Muscle of leg (tissue), 3 donors: ENCODE measurements at regions not wholly inside any gene's neighbourhood (a gene's known extent, or its start where the extent isn't known, plus 50 kb on each side); places are given as distances from the start of the nearest gene placed in this dataset.

Experiments used
- DNase-seq: peaks from one replicate; pipeline ENCODE4 v3.0.0; 2013
- H3K27ac ChIP-seq: one replicate; pipeline ENCODE4 v1.5.1; 2013; ENCODE audit warnings: mild to moderate bottlenecking, low read length, control low read depth
- H3K27me3 ChIP-seq: one replicate; pipeline ENCODE4 v1.6.1; 2013; ENCODE audit warnings: low read length; ENCODE audit not compliant: control insufficient read depth, insufficient read depth
- H3K36me3 ChIP-seq: one replicate; pipeline ENCODE4 v1.6.1; 2013; ENCODE audit warnings: low read length; ENCODE audit not compliant: control insufficient read depth, insufficient read depth
- H3K4me1 ChIP-seq: one replicate; pipeline ENCODE4 v1.6.1; 2013; ENCODE audit warnings: low read length; ENCODE audit not compliant: control insufficient read depth, insufficient read depth
- H3K4me3 ChIP-seq: one replicate; pipeline ENCODE4 v1.5.1; 2013; ENCODE audit warnings: low read length, control low read depth
- H3K9me3 ChIP-seq: replicated peaks from 2 replicates; pipeline ENCODE4 v1.6.1; 2013; ENCODE audit warnings: low read depth, low read length; ENCODE audit not compliant: control insufficient read depth
- WGBS: methylation state at CpG from one replicate; pipeline ENCODE4 v1.1.5; 2013; ENCODE audit warnings: missing lambda C conversion rate; ENCODE audit not compliant: insufficient coverage; 5-methylcytosine and 5-hydroxymethylcytosine counted together

DNA sequence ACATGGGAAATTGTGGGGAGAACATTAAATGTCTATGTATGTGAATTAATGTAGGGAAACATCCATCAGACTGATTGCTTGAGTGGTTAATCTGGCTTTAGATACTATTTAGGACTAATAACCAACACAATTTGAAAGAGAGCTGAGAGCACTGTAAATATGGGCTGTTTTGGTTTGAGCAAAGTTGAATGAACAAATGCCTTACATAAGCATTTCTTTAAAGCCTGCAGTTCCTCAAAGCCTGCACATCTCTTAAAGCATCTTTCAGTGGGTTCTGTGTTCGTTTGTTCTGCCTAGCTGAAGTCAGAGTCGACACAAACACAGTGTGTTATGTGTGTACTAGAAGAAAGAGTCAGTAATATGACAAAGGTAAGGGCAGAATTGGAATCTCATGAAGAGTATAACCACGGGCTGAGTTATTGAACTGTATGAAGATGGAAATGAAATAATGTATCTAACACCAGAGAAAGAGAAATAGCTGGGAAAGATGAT lies 350.0 kb downstream of the SIPA1L2 start:
- WGBS = 74% methylated on average over 3 of the region's 3 CpGs
- Histone ChIP-seq H3K4me3 (no peak overlapping the region), H3K4me1 (peaks cover 9% of the 10 kb centered on the region), H3K9me3 (no peaks in the 10 kb centered on the region), H3K27ac (no peak overlapping the region), H3K36me3 (no peaks in the 10 kb centered on the region), H3K27me3 (no peaks in the 10 kb centered on the region)
- DNase-seq = no peak

GRCh38 chr1:232278925-232279324 lies 351.0 kb downstream of the SIPA1L2 start:
- H3K9me3 ChIP-seq = no peaks in the 10 kb centered on the region
- peaks cover 5% of the 10 kb centered on the region for H3K4me1 ChIP-seq
- 71% methylated on average over 1 of the region's 1 CpG for WGBS
- no peak overlapping the region for H3K4me3 ChIP-seq
- no peak for DNase-seq
- no peaks in the 10 kb centered on the region for H3K36me3 ChIP-seq
- no peak overlapping the region for H3K27ac ChIP-seq
- H3K27me3 ChIP-seq = no peaks in the 10 kb centered on the region

DNA sequence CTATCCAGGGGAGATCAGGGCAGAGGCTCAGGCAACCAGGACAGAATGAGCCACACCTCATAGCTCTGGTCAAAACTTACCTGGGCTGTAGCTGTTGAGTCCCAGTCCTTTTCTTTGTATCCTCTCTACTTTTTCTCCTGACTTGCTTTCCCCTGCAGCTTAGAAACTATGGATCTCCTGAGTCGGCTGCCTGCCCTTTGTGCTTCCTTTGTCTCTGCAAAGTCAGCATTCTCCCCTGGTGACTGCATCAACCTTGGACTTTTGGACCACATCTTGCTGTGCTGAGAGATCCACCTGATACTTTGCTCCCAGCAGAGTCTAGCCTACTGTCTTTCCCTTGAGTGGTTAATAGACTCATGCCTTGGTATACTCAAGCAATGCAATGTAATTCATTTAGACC lies 353.3 kb downstream of the SIPA1L2 start:
- no peak for DNase-seq
- H3K27ac ChIP-seq = no peak overlapping the region
- no peaks in the 10 kb centered on the region for H3K36me3 ChIP-seq
- no peaks in the 10 kb centered on the region for H3K27me3 ChIP-seq
- H3K9me3 ChIP-seq = no peaks in the 10 kb centered on the region
- H3K4me1 ChIP-seq = peaks cover 3% of the 10 kb centered on the region
- WGBS = 89% methylated on average over 1 of the region's 1 CpG
- H3K4me3 ChIP-seq = no peak overlapping the region

DNA sequence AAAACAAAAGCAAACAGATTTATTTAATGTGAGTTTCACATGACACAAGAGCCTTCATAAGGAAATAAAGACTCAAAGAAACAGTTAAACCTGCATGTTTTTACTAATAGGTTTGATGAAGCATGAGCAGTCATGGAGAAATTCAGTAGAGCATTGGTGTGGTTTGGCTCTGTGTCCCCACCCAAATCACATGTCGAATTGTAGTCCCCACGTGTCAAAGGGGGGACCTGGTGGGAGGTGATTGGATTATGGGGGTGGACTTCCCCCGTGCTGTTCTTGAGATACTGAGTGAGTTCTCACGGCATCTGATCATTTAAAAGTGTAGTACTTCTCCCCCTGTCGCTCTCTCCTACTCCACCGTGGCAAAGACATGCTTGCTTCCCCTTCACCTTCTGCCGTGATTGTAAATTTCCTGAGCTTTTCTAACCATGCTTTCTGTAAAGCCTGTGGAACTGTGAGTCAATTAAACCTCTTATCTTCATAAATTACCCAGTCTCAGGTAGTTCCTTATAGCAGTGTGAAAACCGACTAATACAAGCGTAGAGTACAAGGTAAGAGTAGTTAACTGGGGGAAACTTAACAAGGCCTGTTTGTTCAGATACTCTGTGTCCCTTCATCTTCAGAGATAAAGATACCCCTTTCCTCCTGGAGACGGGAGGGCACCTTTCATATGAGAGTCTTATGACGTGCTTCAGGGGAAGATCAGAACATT lies 354.8 kb downstream of the SIPA1L2 start:
- H3K4me3 ChIP-seq = no peak overlapping the region
- H3K4me1 ChIP-seq = peaks cover 3% of the 10 kb centered on the region
- 83% methylated on average over 4 of the region's 11 CpGs for WGBS
- DNase-seq = no peak
- no peaks in the 10 kb centered on the region for H3K27me3 ChIP-seq
- H3K36me3 ChIP-seq = no peaks in the 10 kb centered on the region
- no peak overlapping the region for H3K27ac ChIP-seq
- no peaks in the 10 kb centered on the region for H3K9me3 ChIP-seq

DNA sequence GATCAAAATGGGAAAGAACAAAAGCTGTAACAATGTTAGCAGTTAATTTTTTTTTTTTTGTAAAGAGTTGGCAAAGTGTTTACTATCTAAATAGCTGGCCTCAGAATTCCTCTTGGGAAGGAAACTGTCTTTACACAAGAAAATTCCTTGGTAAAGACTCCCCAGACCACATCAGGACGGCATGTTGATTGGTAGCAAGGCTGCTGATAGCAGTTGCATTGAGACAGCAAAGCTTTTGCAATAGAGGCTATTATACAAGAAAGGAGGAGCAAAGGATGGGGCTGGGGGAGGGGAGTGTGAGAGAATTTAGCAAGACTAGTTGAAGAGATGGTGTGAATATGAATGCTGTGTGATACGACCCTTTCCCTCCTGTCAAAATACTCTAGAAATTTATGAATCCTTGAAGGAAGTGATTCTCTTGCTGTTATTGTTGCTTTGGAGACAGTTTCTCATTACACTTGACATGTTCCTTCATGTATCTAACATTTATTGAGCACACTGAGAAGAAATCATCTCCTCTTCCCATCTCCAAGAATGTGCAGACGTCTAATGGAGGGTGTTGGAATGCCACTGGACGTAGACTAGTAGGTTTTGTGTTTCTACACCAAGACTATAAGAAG lies 355.6 kb downstream of the SIPA1L2 start:
- 40% methylated on average over 1 of the region's 4 CpGs for WGBS
- DNase-seq = peak; percentile 12

GRCh38 chr1:232273011-232273410 lies 356.9 kb downstream of the SIPA1L2 start:
- DNase-seq = peak; percentile 66
- H3K4me1 ChIP-seq = peaks cover 3% of the 10 kb centered on the region
- H3K36me3 ChIP-seq = no peaks in the 10 kb centered on the region
- H3K27ac ChIP-seq = no peak overlapping the region
- no peaks in the 10 kb centered on the region for H3K9me3 ChIP-seq
- H3K27me3 ChIP-seq = no peaks in the 10 kb centered on the region
- no CpG with 5 or more reads among the region's 4 CpGs for WGBS
- no peak overlapping the region for H3K4me3 ChIP-seq

More for the DNA sequence above, 355.6 kb downstream of the SIPA1L2 start:
- H3K4me3 ChIP-seq = no peak overlapping the region
- H3K4me1 ChIP-seq = peaks cover 3% of the 10 kb centered on the region
- no peaks in the 10 kb centered on the region for H3K36me3 ChIP-seq
- no peaks in the 10 kb centered on the region for H3K9me3 ChIP-seq
- no peaks in the 10 kb centered on the region for H3K27me3 ChIP-seq
- H3K27ac ChIP-seq = no peak overlapping the region

GRCh38 chr1:232271991-232272589 lies 357.8 kb downstream of the SIPA1L2 start:
- Histone ChIP-seq H3K9me3 (no peaks in the 10 kb centered on the region), H3K27ac (peak overlapping the region; percentile 56), H3K27me3 (no peaks in the 10 kb centered on the region), H3K36me3 (no peaks in the 10 kb centered on the region), H3K4me3 (no peak overlapping the region), H3K4me1 (peaks cover 3% of the 10 kb centered on the region)
- 73% methylated on average over 4 of the region's 10 CpGs for WGBS
- DNase-seq = peak; percentile 82

GRCh38 chr1:232271299-232271698 lies 358.6 kb downstream of the SIPA1L2 start:
- Histone ChIP-seq H3K27me3 (no peaks in the 10 kb centered on the region), H3K36me3 (no peaks in the 10 kb centered on the region), H3K9me3 (no peaks in the 10 kb centered on the region), H3K4me3 (no peak overlapping the region), H3K4me1 (peaks cover 3% of the 10 kb centered on the region), H3K27ac (no peak overlapping the region)
- peak; percentile 35 for DNase-seq

GRCh38 chr1:232269988-232270387 lies 359.9 kb downstream of the SIPA1L2 start:
- Histone ChIP-seq H3K36me3 (no peaks in the 10 kb centered on the region), H3K4me3 (no peak overlapping the region), H3K27ac (no peak overlapping the region), H3K9me3 (no peaks in the 10 kb centered on the region), H3K27me3 (no peaks in the 10 kb centered on the region), H3K4me1 (peaks cover 3% of the 10 kb centered on the region)
- 96% methylated on average over 2 of the region's 2 CpGs for WGBS
- no peak for DNase-seq

DNA sequence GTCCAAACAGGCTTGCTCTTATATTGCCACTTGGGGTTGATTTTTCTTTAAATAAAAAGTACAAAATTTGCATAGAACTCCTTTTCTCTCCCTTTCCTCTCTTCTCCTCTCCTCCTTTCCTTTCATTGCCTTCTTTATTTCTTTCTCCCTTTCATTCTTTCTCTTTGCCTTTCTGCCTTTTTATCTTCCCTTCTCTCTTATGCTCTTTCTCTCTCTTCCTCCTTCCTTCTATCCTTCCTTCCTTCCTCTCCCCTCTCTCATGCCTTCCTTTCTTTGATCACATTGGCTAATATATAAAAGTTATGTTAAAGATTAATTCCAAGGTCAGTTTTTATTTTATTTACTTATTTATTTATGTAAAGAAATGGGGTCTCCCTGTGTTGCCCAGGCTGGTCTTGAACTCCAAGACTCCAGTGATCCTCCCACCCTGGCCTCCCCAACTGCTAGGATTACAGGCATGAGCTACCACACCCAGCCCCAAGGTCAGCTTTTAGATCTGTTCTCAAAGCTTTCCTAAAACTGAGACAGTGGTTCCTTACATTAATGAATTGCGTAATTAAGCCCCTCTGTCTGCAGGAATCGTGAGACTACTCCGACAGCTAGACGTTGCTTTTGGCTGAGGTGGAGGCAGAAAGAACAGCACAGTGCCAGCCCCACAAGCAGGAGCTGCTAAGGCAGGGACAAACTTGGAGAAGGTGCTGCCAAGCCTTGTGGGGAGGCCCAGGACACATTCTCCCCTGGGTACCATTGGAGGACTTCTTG lies 361.9 kb downstream of the SIPA1L2 start:
- DNase-seq = no peak
- Histone ChIP-seq H3K36me3 (no peaks in the 10 kb centered on the region), H3K4me1 (peaks cover 3% of the 10 kb centered on the region), H3K4me3 (no peak overlapping the region), H3K9me3 (no peaks in the 10 kb centered on the region), H3K27ac (no peak overlapping the region), H3K27me3 (no peaks in the 10 kb centered on the region)
- 85% methylated on average over 4 of the region's 4 CpGs for WGBS
